WTC11 (cell line): ENCODE measurements at regions not wholly inside any gene's neighbourhood (a gene's known extent, or its start where the extent isn't known, plus 50 kb on each side); places are given as distances from the start of the nearest gene placed in this dataset.

Experiments used
- ATAC-seq: fragments of 200-7000 bp; cut with Tn5 transposase; 2 replicates; pipeline ENCODE4 v1.10.0; 2021; ENCODE audit warnings: mild to moderate bottlenecking, moderate library complexity
- CTCF ChIA-PET: fragments of 300-600 bp; sonication (Branson Sonifier 250); formaldehyde crosslinking; loops from one replicate; lab custom pipeline; 2021; ENCODE audit warnings: antibody characterized with exemption; lab: Charles Lee
- POLR2A ChIA-PET: fragments of 350-600 bp; sonication (Branson Sonifier 250); formaldehyde crosslinking; loops from one replicate; lab custom pipeline; 2021; ENCODE audit warnings: antibody characterized with exemption; lab: Charles Lee
- DNase-seq: peaks from one replicate; pipeline ENCODE4 v3.0.0; 2021; ENCODE audit warnings: low spot score
- H3K27ac Mint-ChIP-seq: 2 replicates; pipeline ENCODE4 v1.8.0; 2021; ENCODE audit warnings: mixed read lengths
- H3K27me3 Mint-ChIP-seq: 2 replicates; pipeline ENCODE4 v1.8.0; 2021; ENCODE audit warnings: low read depth, mild to moderate bottlenecking, moderate library complexity, mixed read lengths
- H3K36me3 Mint-ChIP-seq: 2 replicates; pipeline ENCODE4 v1.8.0; 2021; ENCODE audit warnings: mixed read lengths
- H3K4me1 Mint-ChIP-seq: 2 replicates; pipeline ENCODE4 v1.8.0; 2022; ENCODE audit warnings: mixed read lengths
- H3K4me3 Mint-ChIP-seq: 2 replicates; pipeline ENCODE4 v1.8.0; 2021; ENCODE audit warnings: mild to moderate bottlenecking, moderate library complexity, mixed read lengths
- H3K9me3 Mint-ChIP-seq: 2 replicates; pipeline ENCODE4 v1.8.0; 2021; ENCODE audit warnings: mixed read lengths
- ATF2 ChIP-seq: sonication (generic); formaldehyde crosslinking; IDR thresholded peaks from 2 replicates; pipeline ENCODE4 v1.8.1; 2022; ENCODE audit warnings: low read depth, missing genetic modification reagents, borderline replicate concordance
- ATF3 ChIP-seq: sonication (generic); formaldehyde crosslinking; conservative IDR thresholded peaks from 2 replicates; pipeline ENCODE4 v1.8.1; 2022; ENCODE audit warnings: mild to moderate bottlenecking, missing genetic modification reagents
- E2F4 ChIP-seq: sonication (generic); formaldehyde crosslinking; IDR thresholded peaks from 2 replicates; pipeline ENCODE4 v1.8.1; 2022; ENCODE audit warnings: low read depth, mild to moderate bottlenecking, moderate library complexity, missing genetic modification reagents, borderline replicate concordance
- E2F5 ChIP-seq: sonication (generic); formaldehyde crosslinking; IDR thresholded peaks from 2 replicates; pipeline ENCODE4 v1.8.1; 2022; ENCODE audit warnings: mild to moderate bottlenecking, moderate library complexity, missing genetic modification reagents
- ERG ChIP-seq: fragments of 250-450 bp; sonication (Bioruptor Pico); IDR thresholded peaks from 2 replicates; pipeline ENCODE4 v1.8.0; 2021; ENCODE audit warnings: mild to moderate bottlenecking
- FOXK1 ChIP-seq: sonication (generic); formaldehyde crosslinking; IDR thresholded peaks from 2 replicates; pipeline ENCODE4 v1.8.0; 2022; ENCODE audit warnings: mild to moderate bottlenecking, moderate library complexity, missing genetic modification reagents
- GABPB1 ChIP-seq: sonication (generic); formaldehyde crosslinking; IDR thresholded peaks from 2 replicates; pipeline ENCODE4 v1.8.1; 2023; ENCODE audit warnings: mild to moderate bottlenecking, missing genetic modification reagents
- IRF1 ChIP-seq: sonication (generic); formaldehyde crosslinking; IDR thresholded peaks from 2 replicates; pipeline ENCODE4 v1.8.0; 2023; ENCODE audit warnings: missing genetic modification reagents
- KAT7 ChIP-seq: sonication (generic); formaldehyde crosslinking; IDR thresholded peaks from 2 replicates; pipeline ENCODE4 v1.8.1; 2023; ENCODE audit warnings: missing genetic modification reagents, mild to moderate bottlenecking, borderline replicate concordance
- MAX ChIP-seq: sonication (generic); formaldehyde crosslinking; IDR thresholded peaks from 2 replicates; pipeline ENCODE4 v1.8.0; 2022; ENCODE audit warnings: mild to moderate bottlenecking, missing genetic modification reagents
- MYBL2 ChIP-seq: sonication (generic); formaldehyde crosslinking; IDR thresholded peaks from 2 replicates; pipeline ENCODE4 v1.8.1; 2023; ENCODE audit warnings: mild to moderate bottlenecking, moderate library complexity, missing genetic modification reagents
- NFATC4 ChIP-seq: fragments of 250-450 bp; sonication (Bioruptor Pico); IDR thresholded peaks from 2 replicates; pipeline ENCODE4 v1.9.0; 2021; ENCODE audit warnings: mild to moderate bottlenecking
- OVOL2 ChIP-seq: fragments of 250-450 bp; sonication (Bioruptor Pico); IDR thresholded peaks from 2 replicates; pipeline ENCODE4 v1.9.0; 2021; ENCODE audit warnings: mild to moderate bottlenecking, borderline replicate concordance
- SMAD3 ChIP-seq: sonication (generic); formaldehyde crosslinking; IDR thresholded peaks from 2 replicates; pipeline ENCODE4 v1.8.0; 2022; ENCODE audit warnings: missing genetic modification reagents, mild to moderate bottlenecking, borderline replicate concordance
- TEAD4 ChIP-seq: sonication (generic); formaldehyde crosslinking; IDR thresholded peaks from 2 replicates; pipeline ENCODE4 v1.8.0; 2022; ENCODE audit warnings: mild to moderate bottlenecking, missing genetic modification reagents
- ZBTB21 ChIP-seq: sonication (generic); formaldehyde crosslinking; IDR thresholded peaks from 2 replicates; pipeline ENCODE4 v1.8.1; 2023; ENCODE audit warnings: mild to moderate bottlenecking, missing genetic modification reagents, borderline replicate concordance
- ZMAT4 ChIP-seq: fragments of 250-450 bp; sonication (Bioruptor Pico); IDR thresholded peaks from 2 replicates; pipeline ENCODE4 v1.9.0; 2021; ENCODE audit warnings: mild to moderate bottlenecking
- ZNF423 ChIP-seq: fragments of 250-450 bp; sonication (Bioruptor Pico); IDR thresholded peaks from 2 replicates; pipeline ENCODE4 v2.1.2; 2022; ENCODE audit warnings: mild to moderate bottlenecking, moderate library complexity
- ZNF512 ChIP-seq: sonication (generic); formaldehyde crosslinking; IDR thresholded peaks from 2 replicates; pipeline ENCODE4 v1.8.1; 2022; ENCODE audit warnings: missing genetic modification reagents, borderline replicate concordance

GRCh38 chr14:39957290-39957689 lies 525.1 kb upstream of the FBXO33 start (continued):
- TF ChIP-seq E2F4 (CRISPR knock-in tag) = no peak
- no peak for TF ChIP-seq ZNF512 (CRISPR knock-in tag)
- no peak for TF ChIP-seq ATF2 (CRISPR knock-in tag)
- no peak for TF ChIP-seq ZBTB21
- TF ChIP-seq ATF3 = no peak
- no peak for TF ChIP-seq FOXK1 (CRISPR knock-in tag)
- TF ChIP-seq KAT7 (CRISPR knock-in tag) = no peak

GRCh38 chr14:39956372-39956771 lies 524.1 kb upstream of the FBXO33 start:
- POLR2A ChIA-PET = no interaction called here
- CTCF ChIA-PET = no interaction called here
- no peak for ATAC-seq

GRCh38 chr14:39948235-39948634 lies 516.0 kb upstream of the FBXO33 start:
- ChIA-PET CTCF (no interaction called here), POLR2A (no interaction called here)
- Mint-ChIP-seq H3K4me3 (no peak overlapping the region), H3K27ac (no peak overlapping the region), H3K36me3 (no peaks in the 10 kb centered on the region), H3K4me1 (no peaks in the 10 kb centered on the region), H3K27me3 (no peaks in the 10 kb centered on the region), H3K9me3 (peaks cover 21% of the 10 kb centered on the region)
- ATAC-seq (no peak), DNase-seq (no peak)
- no peak for TF ChIP-seq NFATC4
- TF ChIP-seq GABPB1 (CRISPR knock-in tag) = no peak
- no peak for TF ChIP-seq ERG (CRISPR knock-in tag)

More at GRCh38 chr14:39956372-39956771, 524.1 kb upstream of the FBXO33 start:
- H3K4me1 Mint-ChIP-seq = 0 out of 2 replicates have a peak, but pooled peaks cover 4% of the 10 kb centered on the region
- no peak for TF ChIP-seq ZMAT4
- H3K36me3 Mint-ChIP-seq = peaks cover 7% of the 10 kb centered on the region
- DNase-seq = no peak
- H3K27me3 Mint-ChIP-seq = no peaks in the 10 kb centered on the region
- no peak overlapping the region for H3K4me3 Mint-ChIP-seq
- H3K27ac Mint-ChIP-seq = no peak overlapping the region
- H3K9me3 Mint-ChIP-seq = peaks cover 40% of the 10 kb centered on the region

- Mint-ChIP-seq H3K27me3 (no peaks in the 10 kb centered on the region), H3K27ac (no peak overlapping the region), H3K36me3 (no peaks in the 10 kb centered on the region), H3K4me1 (no peaks in the 10 kb centered on the region), H3K4me3 (no peak overlapping the region), H3K9me3 (peaks cover 8% of the 10 kb centered on the region)
- POLR2A ChIA-PET = no interaction called here
- no peak for DNase-seq
- CTCF ChIA-PET = no interaction called here
- ATAC-seq = no peak
- TF ChIP-seq MAX (CRISPR knock-in tag) (no peak), E2F5 (CRISPR knock-in tag) (no peak), GABPB1 (CRISPR knock-in tag) (no peak), IRF1 (CRISPR knock-in tag) (no peak), TEAD4 (no peak), OVOL2 (CRISPR knock-in tag) (no peak), ATF2 (CRISPR knock-in tag) (no peak), ZNF423 (CRISPR knock-in tag) (no peak), SMAD3 (CRISPR knock-in tag) (no peak), KAT7 (CRISPR knock-in tag) (no peak), MYBL2 (CRISPR knock-in tag) (no peak)
Measured at GRCh38 chr14:39946807-39947206, 514.6 kb upstream of the FBXO33 start.
